Psoas muscle (tissue), 7 donors: ENCODE measurements at regions not wholly inside any gene's neighbourhood (a gene's known extent, or its start where the extent isn't known, plus 50 kb on each side); places are given as distances from the start of the nearest gene placed in this dataset.

Experiments used
- ATAC-seq, 4 donors: fragments of 200-7000 bp; cut with Tn5 transposase; one replicate each; pipeline ENCODE4 v1.9.1; 2020; ENCODE audit warnings: moderate library complexity in 3 of 4, mild to moderate bottlenecking in 2 of 4
- DNase-seq, 2 donors: peaks; one replicate each; pipeline ENCODE4 v3.0.0-alpha.2; 2020
- H3K27ac ChIP-seq: fragments of 200-600 bp; one replicate; pipeline ENCODE4 v1.8.0; 2022
- H3K27me3 ChIP-seq, 3 donors: fragments of 200-600 bp in 1 of 3; one replicate each; pipeline versions ENCODE4 v1.6.1 to v1.8.0; 2013 to 2022; ENCODE audit warnings: low read length in 2 of 3, mild to moderate bottlenecking in 2 of 3, moderate library complexity in 1 of 3; ENCODE audit not compliant: insufficient read depth in 3 of 3
- H3K36me3 ChIP-seq, 2 donors: fragments of 200-600 bp in 1 of 2; one replicate each; pipeline versions ENCODE4 v1.6.1 to v1.8.0; 2013 to 2022; ENCODE audit warnings: low read depth in 1 of 2, mild to moderate bottlenecking in 1 of 2, moderate library complexity in 1 of 2; ENCODE audit not compliant: insufficient read depth in 1 of 2
- H3K4me1 ChIP-seq: fragments of 200-600 bp; one replicate; pipeline ENCODE4 v1.8.0; 2022
- H3K4me3 ChIP-seq: fragments of 200-600 bp; one replicate; pipeline ENCODE4 v1.8.0; 2022; ENCODE audit warnings: mild to moderate bottlenecking
- H3K9me3 ChIP-seq: fragments of 200-600 bp; one replicate; pipeline ENCODE4 v1.8.0; 2022
- WGBS, 3 donors: extraction: QIAGEN DNeasy Blood & Tissue Kit; methylation state at CpG; one replicate each; pipeline versions ENCODE4 v1.1.6 to v1.1.7; 2013; 5-methylcytosine and 5-hydroxymethylcytosine counted together
- intact Hi-C, 2 donors: fragments of 100-400 bp; cut with DNase I; formaldehyde crosslinking; loops; one replicate each; pipeline versions ENCODE4 v1.11.0 to v1.14.2; 2022
- TF ChIP-seq, protein P1 (sequence below): fragments of 200-600 bp; IDR thresholded peaks from one replicate; pipeline ENCODE4 v1.8.0; 2022; ENCODE audit warnings: antibody characterized with exemption
- donor health status: healthy with polysubstance abuse.
- donor health status: DM: no; HTN: no; CAD: no; lungs with moderate emphysema.
- donor health status: Bipolar disorder and iron deficiency.
- donor health status: healthy.
- donor health status: DM: yes; HTN: yes; CAD: no.
- donor health status: DM: no; HTN: no; CAD: no.
- donor health status: DM: yes; HTN: yes; CAD: no.

DNA sequence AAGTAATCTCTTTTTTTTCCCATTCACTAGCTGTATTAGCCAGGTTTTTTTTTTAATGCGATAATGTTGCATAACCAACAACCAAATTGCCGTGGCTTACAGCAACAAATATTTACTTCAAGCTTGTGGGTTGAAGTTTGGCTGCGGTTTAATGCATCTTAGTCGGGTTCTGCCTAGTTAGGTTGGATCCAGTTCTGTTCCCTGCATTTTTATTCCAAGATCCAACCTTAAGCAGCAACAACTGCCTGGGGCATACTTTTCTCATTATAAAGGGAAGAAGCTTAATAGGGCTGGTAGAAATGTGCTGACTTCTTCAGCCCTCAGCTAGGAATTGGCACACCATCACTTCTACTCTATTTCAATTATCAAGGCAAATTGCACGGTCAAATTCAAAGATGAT lies 1115.5 kb upstream of the AUTS2 start:
- no peaks in the 10 kb centered on the region for H3K4me1 ChIP-seq
- 48 to 66% (median 54%) methylated on average over 5 of the region's 5 CpGs for WGBS, 3 donors
- no peak overlapping the region for H3K4me3 ChIP-seq
- TF ChIP-seq, protein P1, sequence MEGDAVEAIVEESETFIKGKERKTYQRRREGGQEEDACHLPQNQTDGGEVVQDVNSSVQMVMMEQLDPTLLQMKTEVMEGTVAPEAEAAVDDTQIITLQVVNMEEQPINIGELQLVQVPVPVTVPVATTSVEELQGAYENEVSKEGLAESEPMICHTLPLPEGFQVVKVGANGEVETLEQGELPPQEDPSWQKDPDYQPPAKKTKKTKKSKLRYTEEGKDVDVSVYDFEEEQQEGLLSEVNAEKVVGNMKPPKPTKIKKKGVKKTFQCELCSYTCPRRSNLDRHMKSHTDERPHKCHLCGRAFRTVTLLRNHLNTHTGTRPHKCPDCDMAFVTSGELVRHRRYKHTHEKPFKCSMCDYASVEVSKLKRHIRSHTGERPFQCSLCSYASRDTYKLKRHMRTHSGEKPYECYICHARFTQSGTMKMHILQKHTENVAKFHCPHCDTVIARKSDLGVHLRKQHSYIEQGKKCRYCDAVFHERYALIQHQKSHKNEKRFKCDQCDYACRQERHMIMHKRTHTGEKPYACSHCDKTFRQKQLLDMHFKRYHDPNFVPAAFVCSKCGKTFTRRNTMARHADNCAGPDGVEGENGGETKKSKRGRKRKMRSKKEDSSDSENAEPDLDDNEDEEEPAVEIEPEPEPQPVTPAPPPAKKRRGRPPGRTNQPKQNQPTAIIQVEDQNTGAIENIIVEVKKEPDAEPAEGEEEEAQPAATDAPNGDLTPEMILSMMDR, result no peak
- DNase-seq, result no peak
- H3K36me3 ChIP-seq, result no peaks in the 10 kb centered on the region
- intact Hi-C loops, result no loop called here
- H3K9me3 ChIP-seq, result no peaks in the 10 kb centered on the region
- ATAC-seq, result no peak
- H3K27ac ChIP-seq, result no peak overlapping the region
- H3K27me3 ChIP-seq, result peaks cover 0 to 2% (median 0%) of the 10 kb centered on the region in 3 donors

DNA sequence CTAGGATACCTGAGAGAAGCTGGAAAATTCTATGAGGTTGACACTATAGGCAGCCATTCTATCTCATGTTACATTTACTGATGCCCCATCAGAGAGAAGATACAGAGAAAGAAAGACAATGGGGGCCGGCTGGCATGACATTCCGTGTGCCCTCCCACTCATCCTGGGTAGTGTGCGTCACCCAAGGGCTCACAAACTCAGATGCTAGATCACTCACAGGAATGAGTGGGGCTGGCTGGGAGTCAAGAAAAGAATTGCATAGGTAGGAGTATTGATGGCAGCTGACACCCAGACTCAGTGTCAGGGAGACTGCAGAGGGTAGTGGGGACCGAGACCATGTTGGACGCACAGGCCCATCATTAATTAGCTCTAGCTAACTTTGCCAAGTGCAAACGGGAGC lies 1113.5 kb upstream of the AUTS2 start:
- H3K9me3 ChIP-seq, result no peaks in the 10 kb centered on the region
- H3K27ac ChIP-seq, result no peak overlapping the region
- ATAC-seq, result no peak
- no peaks in the 10 kb centered on the region for H3K36me3 ChIP-seq
- WGBS, 3 donors, result 64 to 69% (median 66%) methylated on average over 6 of the region's 6 CpGs
- H3K4me1 ChIP-seq, result no peaks in the 10 kb centered on the region
- no peak overlapping the region for H3K4me3 ChIP-seq
- TF ChIP-seq, protein P1, result no peak
- H3K27me3 ChIP-seq, result peaks cover 0 to 2% (median 0%) of the 10 kb centered on the region in 3 donors
- DNase-seq, result no peak
- intact Hi-C loops, result loop anchor here in 1 of 2 donors (5.0 kb wide), 1 partner anchor 307 kb away; no protein-coding TSS in a partner anchor

DNA sequence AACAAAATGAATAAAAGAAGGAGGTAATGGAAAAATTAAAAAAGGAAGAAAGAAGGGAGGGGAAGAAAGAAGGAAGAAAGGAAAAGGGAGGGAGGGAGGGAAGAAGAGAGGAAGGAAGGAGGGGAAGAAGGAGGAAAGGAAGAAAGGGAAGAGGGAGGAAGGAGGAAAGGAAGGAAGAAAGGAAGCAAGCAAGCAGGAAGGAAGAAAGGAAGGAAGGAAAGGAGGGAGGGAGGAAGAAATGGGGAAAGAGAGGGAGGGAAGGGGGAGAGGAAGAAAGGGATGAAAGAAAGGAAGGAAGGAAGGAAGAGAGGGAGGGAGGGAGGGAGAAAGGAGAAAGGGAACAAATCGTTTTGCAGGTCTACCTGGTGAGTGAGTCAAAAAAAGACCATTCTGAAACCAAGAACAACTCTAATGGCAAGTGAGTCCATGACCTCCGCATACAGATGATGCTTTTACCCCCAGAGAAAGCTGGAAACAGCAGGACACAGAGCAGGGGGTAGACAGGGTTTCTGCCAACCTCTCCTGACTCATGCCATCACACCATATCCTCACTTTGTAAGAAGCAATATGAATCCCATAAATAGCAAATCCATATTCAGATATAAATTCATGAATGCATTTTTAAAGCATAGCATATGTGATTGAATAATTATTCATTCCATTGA lies 1112.9 kb upstream of the AUTS2 start:
- no peak overlapping the region for H3K27ac ChIP-seq
- no peak for ATAC-seq

DNA sequence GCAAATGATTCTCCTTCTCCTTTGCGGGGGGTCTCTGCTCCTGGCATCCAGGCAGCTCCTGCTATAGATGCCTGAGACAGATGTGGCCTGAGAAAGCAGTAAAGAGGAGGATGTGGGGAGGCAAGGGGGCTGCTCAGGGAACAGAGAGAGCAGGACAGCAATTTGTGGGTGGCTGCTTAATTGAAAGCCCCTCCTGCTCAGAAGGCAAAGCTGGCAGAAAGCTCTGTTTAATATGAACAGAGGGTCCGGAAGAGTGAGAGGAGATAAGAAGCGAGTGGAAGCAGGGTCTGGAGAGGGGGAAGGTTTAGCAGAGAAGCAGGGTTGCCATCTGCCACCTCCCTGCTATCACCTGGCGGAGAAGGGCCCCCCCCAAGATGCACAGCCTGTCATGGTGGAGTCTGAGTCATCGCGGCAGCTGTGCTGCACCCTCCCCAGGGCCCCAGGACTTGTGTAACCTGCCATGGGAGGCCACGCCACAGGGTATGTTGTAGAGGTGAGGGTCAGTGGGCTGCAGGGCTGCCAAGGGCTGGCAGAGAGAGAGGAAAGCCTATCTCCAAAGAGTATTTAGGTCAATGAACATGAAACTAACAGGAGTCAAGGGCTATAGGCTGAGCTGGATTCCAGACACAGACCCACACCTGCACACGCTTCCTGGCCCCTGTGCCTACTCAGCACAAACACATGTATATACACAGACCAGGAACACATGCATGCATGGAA lies 1109.8 kb upstream of the AUTS2 start:
- DNase-seq (no peak), ATAC-seq (no peak)
- Histone ChIP-seq H3K27ac (no peak overlapping the region), H3K4me3 (no peak overlapping the region), H3K36me3 (no peaks in the 10 kb centered on the region), H3K9me3 (no peaks in the 10 kb centered on the region), H3K27me3 (no peaks in the 10 kb centered on the region), H3K4me1 (no peaks in the 10 kb centered on the region)
- intact Hi-C loops, result loop anchor here in 1 of 2 donors (5.0 kb wide), 1 partner anchor 311 kb away; no protein-coding TSS in a partner anchor
- WGBS, 3 donors, result 54 to 70% (median 66%) methylated on average over 8 of the region's 8 CpGs
- TF ChIP-seq, protein P1, result no peak

More for the DNA sequence above, 1112.9 kb upstream of the AUTS2 start:
- Histone ChIP-seq H3K27me3 (peaks cover 0 to 2% (median 0%) of the 10 kb centered on the region in 3 donors), H3K36me3 (no peaks in the 10 kb centered on the region), H3K4me1 (no peaks in the 10 kb centered on the region), H3K4me3 (no peak overlapping the region), H3K9me3 (no peaks in the 10 kb centered on the region)
- TF ChIP-seq, protein P1, result no peak
- WGBS, 3 donors, result 55 to 69% (median 59%) methylated on average over 2 of the region's 2 CpGs
- no peak for DNase-seq
- intact Hi-C loops, result loop anchor here in 1 of 2 donors (5.0 kb wide), 1 partner anchor 308 kb away; no protein-coding TSS in a partner anchor
